Upper lobe of left lung (tissue), 6 donors: ENCODE measurements at regions not wholly inside any gene's neighbourhood (a gene's known extent, or its start where the extent isn't known, plus 50 kb on each side); places are given as distances from the start of the nearest gene placed in this dataset.

Experiments used
- ATAC-seq, 2 donors: fragments of 200-7000 bp; cut with Tn5 transposase; one replicate each; pipeline ENCODE4 v1.9.1; 2022; ENCODE audit warnings: mild to moderate bottlenecking in 2 of 2, moderate library complexity in 2 of 2; ENCODE audit not compliant: low FRiP score in 2 of 2
- DNase-seq, 2 donors: peaks; one replicate each; pipeline ENCODE4 v3.0.0-alpha.2; 2019 to 2020
- H3K27ac ChIP-seq, 4 donors: fragments of 200-600 bp; sonication (generic); one replicate each; pipeline ENCODE4 v1.5.1; 2016 to 2019
- H3K27me3 ChIP-seq, 4 donors: fragments of 200-600 bp; sonication (generic); one replicate each; pipeline ENCODE4 v1.5.1; 2017 to 2019
- H3K36me3 ChIP-seq, 4 donors: fragments of 200-600 bp; sonication (generic); one replicate each; pipeline ENCODE4 v1.5.1; 2016 to 2019
- H3K4me1 ChIP-seq, 4 donors: fragments of 200-600 bp; sonication (generic); one replicate each; pipeline ENCODE4 v1.5.1; 2018 to 2019
- H3K4me3 ChIP-seq, 4 donors: fragments of 200-600 bp; sonication (generic); one replicate each; pipeline ENCODE4 v1.5.1; 2017 to 2019; ENCODE audit warnings: mild to moderate bottlenecking in 2 of 4, moderate library complexity in 1 of 4
- H3K9me3 ChIP-seq, 4 donors: fragments of 200-600 bp; sonication (generic); one replicate each; pipeline ENCODE4 v1.5.1; 2018 to 2019
- CTCF ChIP-seq, 6 experiments: fragments of 450-650 bp in 4 of 6; fragments of 200-600 bp in 2 of 6; sonication (generic) in 2 of 6; IDR thresholded peaks; one replicate each; pipeline ENCODE4 v1.5.1; 2016 to 2019; ENCODE audit warnings: antibody characterized with exemption in 6 of 6
- EP300 ChIP-seq, 4 donors: sonication (generic); formaldehyde crosslinking; IDR thresholded peaks; one replicate each; pipeline ENCODE4 v1.5.1; 2017; ENCODE audit warnings: antibody characterized with exemption in 4 of 4, control low read depth in 2 of 4
- POLR2A ChIP-seq, 4 donors: fragments of 450-650 bp; IDR thresholded peaks; one replicate each; pipeline ENCODE4 v1.5.1; 2016 to 2017; ENCODE audit warnings: antibody characterized with exemption in 4 of 4, mild to moderate bottlenecking in 2 of 4
- POLR2AphosphoS5 ChIP-seq, 2 donors: sonication (generic); formaldehyde crosslinking; IDR thresholded peaks; one replicate each; pipeline ENCODE4 v1.5.1; 2017; ENCODE audit warnings: antibody characterized with exemption in 2 of 2
- WGBS, 2 donors: methylation state at CpG; one replicate each; pipeline ENCODE4 v1.1.5; 2017 to 2018; 5-methylcytosine and 5-hydroxymethylcytosine counted together
- donor health status: DM: no; HTN: no; CAD: no; lungs with moderate emphysema.
- donor health status: DM: no; HTN: yes; CAD: no; lungs with severe emphysema.

DNA sequence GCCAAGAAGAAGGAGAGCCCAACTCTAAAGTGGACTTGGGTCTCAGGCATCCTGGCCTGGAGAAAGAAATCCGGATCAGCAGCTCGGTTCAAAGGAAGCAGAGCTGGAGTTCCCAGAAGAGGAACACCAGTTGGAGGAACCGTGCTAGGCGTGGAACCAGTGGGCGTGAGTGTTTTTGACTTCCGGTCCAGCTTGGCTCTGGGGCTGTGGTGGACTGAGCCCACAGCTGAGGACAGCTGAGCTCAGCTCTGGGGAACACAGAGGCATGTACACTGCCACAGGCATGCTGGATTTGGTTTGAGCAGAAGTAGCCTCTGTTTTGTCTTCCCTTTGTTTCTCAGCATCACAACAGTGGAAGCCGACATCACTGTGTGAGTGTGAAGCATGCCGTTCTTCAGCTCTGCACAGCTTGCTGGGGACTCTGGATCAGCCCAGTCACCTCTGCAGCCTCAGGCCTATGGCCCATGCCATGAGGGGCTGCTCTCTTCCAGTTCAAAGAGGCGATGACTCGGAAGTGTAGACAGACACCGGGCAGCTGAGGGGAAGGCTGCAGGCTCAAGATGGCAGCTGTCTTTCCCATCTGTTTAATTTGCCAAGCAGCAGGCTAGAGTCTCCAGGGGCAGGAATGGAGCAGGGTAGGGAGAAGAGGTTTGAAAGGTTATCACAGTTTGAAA lies 185.8 kb upstream of the UBE3A start:
- Histone ChIP-seq H3K4me1 (peaks cover 0 to 10% (median 0%) of the 10 kb centered on the region in 4 donors), H3K36me3 (no peaks in the 10 kb centered on the region), H3K27ac (no peak overlapping the region), H3K9me3 (no peaks in the 10 kb centered on the region), H3K4me3 (no peak overlapping the region), H3K27me3 (no peaks in the 10 kb centered on the region)
- no peak for TF ChIP-seq POLR2AphosphoS5 (IDR thresholded peaks at IDR 0.05)
- no peak for TF ChIP-seq POLR2A (IDR thresholded peaks at IDR 0.05)
- TF ChIP-seq CTCF (IDR thresholded peaks at IDR 0.05) = no peak
- no peak for TF ChIP-seq EP300 (IDR thresholded peaks at IDR 0.05)
- WGBS, 2 donors = 72 to 76% methylated on average over 11 of the region's 11 CpGs
- ATAC-seq (no peak), DNase-seq (no peak)

DNA sequence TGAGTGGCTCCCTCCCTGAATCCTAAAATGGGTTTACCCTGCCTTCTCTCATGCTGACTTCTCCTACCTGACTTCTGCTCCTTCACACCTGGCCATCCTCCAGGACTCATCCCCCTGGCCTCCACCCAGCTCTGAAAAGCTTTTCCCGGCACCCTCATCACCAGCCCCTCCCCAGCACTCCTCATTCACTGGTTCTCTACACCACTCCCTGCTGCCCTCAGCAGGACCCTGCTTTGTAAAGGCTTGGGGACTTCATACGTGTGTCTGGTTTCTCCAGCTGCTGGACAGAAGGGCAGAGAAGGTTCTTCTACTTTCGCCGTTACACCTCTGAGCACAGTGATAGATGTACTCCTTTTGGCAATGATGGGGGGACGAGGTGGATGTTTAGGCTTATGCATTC lies 184.9 kb upstream of the UBE3A start:
- ATAC-seq (no peak), DNase-seq (no peak)
- no peaks in the 10 kb centered on the region for H3K9me3 ChIP-seq
- no peaks in the 10 kb centered on the region for H3K36me3 ChIP-seq
- no peak overlapping the region for H3K27ac ChIP-seq
- H3K27me3 ChIP-seq = no peaks in the 10 kb centered on the region
- no peak overlapping the region for H3K4me3 ChIP-seq
- TF ChIP-seq POLR2AphosphoS5 (IDR thresholded peaks at IDR 0.05) (no peak), EP300 (IDR thresholded peaks at IDR 0.05) (no peak), POLR2A (IDR thresholded peaks at IDR 0.05) (no peak), CTCF (IDR thresholded peaks at IDR 0.05) (no peak)
- peaks cover 0 to 15% (median 0%) of the 10 kb centered on the region in 4 donors for H3K4me1 ChIP-seq
- 58 to 69% methylated on average over 5 of the region's 5 CpGs for whole genome bisulfite sequencing, 2 donors

GRCh38 chr15:25620466-25620865 lies 181.6 kb upstream of the UBE3A start:
- Histone ChIP-seq H3K4me1 (peaks cover 0 to 16% (median 0%) of the 10 kb centered on the region in 4 donors), H3K27ac (no peak overlapping the region), H3K9me3 (no peaks in the 10 kb centered on the region), H3K36me3 (no peaks in the 10 kb centered on the region), H3K4me3 (no peak overlapping the region), H3K27me3 (no peaks in the 10 kb centered on the region)
- WGBS, 2 donors = 90 to 92% methylated on average over 4 of the region's 4 CpGs
- DNase-seq = no peak
- ATAC-seq = no peak
- TF ChIP-seq POLR2A (IDR thresholded peaks at IDR 0.05) (no peak), EP300 (IDR thresholded peaks at IDR 0.05) (no peak), POLR2AphosphoS5 (IDR thresholded peaks at IDR 0.05) (no peak), CTCF (IDR thresholded peaks at IDR 0.05) (no peak)

DNA sequence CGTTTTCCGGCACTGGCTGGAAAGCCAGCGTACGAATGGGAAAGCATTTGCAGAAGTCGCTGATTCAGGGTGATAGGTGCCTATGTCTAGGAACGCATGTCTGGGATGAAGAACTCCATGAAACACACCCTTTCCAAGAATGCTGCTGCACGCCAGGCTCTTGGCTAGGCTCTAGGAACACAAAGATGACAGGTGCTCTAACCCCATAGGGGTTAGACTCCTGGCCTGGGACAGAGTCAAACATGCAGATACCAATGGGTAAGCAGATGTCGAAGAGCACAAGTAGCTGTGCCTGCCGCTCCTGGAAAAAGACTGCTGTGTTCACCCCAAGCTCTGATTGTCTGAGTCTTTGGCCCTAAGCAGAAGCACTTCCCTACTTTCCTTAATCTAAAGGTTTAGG lies 180.9 kb upstream of the UBE3A start:
- no peak for ATAC-seq
- WGBS, 2 donors = 84 to 93% methylated on average over 8 to 9 of the region's 9 CpGs

More for the DNA sequence above, 180.9 kb upstream of the UBE3A start:
- H3K27me3 ChIP-seq = no peaks in the 10 kb centered on the region
- DNase-seq = no peak
- no peak overlapping the region for H3K4me3 ChIP-seq
- peaks cover 0 to 16% (median 0%) of the 10 kb centered on the region in 4 donors for H3K4me1 ChIP-seq
- no peaks in the 10 kb centered on the region for H3K36me3 ChIP-seq
- H3K27ac ChIP-seq = no peak overlapping the region
- TF ChIP-seq POLR2AphosphoS5 (IDR thresholded peaks at IDR 0.05) (no peak), EP300 (IDR thresholded peaks at IDR 0.05) (no peak), CTCF (IDR thresholded peaks at IDR 0.05) (no peak), POLR2A (IDR thresholded peaks at IDR 0.05) (no peak)
- H3K9me3 ChIP-seq = no peaks in the 10 kb centered on the region
